Bone marrow (tissue), 2 donors: ENCODE measurements at regions not wholly inside any gene's neighbourhood (a gene's known extent, or its start where the extent isn't known, plus 50 kb on each side); places are given as distances from the start of the nearest gene placed in this dataset.

Source experiments
- DNase-seq, 2 donors: peaks; one replicate each; lab custom pipeline; 2025; lab: John Stamatoyannopoulos, UW

DNA sequence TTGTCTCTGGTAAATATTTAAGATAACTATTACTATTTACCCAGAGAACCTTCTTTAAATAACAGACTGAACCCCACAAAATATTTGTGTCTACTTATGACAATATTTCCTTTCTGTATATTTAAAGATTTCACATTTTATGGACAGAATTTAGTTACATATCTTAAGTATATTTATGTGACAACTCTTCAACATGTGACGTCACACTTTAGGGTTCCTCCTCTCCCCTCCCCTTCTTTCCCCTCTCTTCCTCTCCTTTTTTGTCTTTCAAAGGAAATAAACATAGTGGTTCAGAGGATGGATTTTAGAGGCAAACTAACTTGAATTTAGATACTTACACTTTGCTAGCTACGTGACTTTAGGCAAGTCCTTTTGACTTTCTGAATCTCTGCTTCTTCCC, 655.6 kb upstream of the NUDT12 start:
- DNase-seq, result no peak

DNA sequence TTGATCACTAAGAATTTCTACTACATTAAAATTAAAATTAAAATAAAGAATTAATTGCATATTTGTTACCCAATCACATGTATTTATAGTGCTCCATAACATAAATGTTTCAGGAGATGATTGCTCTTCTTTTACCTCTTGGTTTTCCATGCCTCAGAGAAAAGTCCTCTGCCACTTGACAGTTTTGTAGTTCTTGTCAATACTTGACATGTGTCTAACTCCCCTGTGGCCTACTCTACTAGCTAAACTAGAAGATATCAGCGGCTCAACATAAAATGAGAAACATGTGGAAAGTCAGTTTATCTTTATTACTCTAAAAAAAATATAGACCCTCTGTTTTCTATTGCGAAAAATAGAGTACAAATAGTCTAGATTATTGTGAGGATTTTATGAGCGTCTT, 650.6 kb upstream of the NUDT12 start:
- DNase-seq, result no peak

DNA sequence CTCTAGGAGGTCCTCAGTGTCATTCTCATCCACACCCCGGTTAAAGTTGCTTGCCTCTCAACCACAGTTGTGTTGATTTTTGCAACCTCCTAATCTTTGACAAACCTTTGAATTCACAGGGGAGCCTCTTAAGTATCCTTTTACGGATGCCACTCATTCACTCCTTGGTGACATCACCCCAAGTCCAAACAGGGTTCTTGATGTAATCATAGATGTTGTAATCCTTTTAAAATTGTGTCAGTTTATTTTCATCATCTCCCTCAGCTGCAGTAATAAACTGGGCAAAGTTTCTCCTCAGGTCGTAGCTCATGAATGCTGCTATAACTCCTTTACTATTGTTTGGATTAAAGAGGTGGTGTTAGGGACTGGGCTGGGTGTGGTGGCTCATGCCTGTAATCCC, 637.2 kb upstream of the NUDT12 start:
- DNase-seq, result no peak

DNA sequence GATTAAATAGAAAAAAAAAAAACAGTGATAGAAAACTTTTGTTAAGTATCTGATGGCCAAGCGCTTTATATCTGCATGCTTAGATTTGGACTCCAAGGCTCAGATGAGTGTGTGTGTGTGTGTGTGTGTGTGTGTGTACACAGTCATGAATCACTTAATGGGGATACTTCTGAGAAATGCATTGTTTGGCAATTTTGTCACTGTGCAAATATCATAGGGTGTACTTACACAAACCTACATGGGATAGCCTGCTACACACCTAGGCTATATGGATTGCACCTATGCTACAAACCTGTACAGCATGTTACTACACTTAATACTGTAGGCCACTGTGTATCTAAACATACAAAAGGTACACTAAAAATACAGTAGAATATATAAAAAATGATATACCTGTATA, 635.6 kb upstream of the NUDT12 start:
- DNase-seq, result no peak

DNA sequence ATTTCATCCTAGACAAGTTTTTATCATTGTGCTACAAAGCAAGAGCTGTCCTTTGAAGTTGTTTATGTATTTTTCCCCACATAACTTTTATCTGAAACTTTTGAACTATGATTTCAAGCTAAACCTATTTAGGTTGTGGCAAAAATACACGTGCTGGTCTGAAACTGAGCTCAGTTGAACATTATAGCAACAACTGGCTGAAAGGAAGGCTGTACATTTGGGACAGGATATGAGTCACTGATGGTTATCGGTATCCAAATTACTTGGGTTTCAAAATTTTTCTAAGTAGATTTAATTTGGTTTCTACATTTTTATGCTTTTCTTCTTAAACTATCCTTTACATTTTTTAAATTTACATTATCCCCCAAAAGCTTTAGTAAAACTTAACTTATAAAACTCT, 627.3 kb upstream of the NUDT12 start:
- peak in 1 of 2 donors; percentile 32 for DNase-seq

DNA sequence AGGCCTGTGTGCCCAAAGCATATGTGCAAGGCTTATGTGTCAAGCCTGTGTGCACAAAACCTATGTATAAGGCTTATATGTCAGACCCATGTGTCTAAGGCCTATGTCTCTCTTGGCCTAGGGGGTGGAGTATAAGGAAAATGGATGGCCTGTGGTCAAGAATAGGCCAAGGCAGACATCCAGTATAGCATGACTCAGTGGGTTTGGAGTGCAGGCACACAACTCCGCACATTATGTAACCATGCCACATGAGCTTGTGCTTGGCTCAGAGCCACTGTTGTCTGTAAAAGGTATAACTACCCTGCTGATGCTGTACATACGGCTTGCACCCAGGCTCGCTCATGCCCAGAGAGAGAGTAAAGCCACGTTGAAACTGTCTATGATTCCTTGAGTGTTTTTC, 626.4 kb upstream of the NUDT12 start:
- DNase-seq, result no peak

DNA sequence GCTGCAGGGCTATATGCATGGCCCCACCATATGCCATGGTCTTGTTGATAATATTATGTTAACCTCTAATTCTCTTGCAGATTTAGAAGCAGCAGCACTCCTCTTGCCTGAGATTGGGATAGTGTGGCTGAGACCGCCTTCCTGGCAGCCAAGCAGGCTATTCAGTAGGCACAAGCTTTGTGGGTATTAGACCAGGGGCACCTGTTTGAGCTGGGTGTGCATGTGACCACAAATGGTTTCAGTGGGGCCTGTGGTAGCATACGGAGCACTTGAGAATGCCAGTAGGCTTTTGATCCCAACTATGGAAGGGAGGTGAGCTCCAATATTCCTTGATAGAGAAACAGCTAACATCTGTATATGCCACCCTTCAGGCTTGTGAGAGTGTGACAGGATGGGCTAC, 625.1 kb upstream of the NUDT12 start:
- no peak for DNase-seq

DNA sequence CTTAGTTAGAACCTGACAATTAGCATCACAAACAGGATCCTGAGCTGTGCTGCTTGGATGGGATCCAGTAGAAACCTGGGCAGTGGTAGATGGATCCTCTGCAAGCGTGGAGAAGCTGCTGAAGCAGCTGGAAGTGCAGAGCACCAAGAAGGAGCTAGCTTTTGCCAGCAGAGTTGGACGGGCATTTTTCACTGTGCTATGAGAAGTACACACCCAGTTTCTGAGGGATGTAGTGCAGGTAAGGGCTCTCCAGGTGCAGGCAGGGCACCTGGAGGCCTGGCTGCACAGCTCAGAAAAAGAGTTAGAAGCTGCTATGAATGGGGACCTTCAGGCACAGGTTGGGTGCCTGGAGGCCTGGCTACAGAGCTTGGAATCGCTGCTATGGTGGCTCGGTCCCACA, 623.9 kb upstream of the NUDT12 start:
- DNase-seq, result no peak

DNA sequence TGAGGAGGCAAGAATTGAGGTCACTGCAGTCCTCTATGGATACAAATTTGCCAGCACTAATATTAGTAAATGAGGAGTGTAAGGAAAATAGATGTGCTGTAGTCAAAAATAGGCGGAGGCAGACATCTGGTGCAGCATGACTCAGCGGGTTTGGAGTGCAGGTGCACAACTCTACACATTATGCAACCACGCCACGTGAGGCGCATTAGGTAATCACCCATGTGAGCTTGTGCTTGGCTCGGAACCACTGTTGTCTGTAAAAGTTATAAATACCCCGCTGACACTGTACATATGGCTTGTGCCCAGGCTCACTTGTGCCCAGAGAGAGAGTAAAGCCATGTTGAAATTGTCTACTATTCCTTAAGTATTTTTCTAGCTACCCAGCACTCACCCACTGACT, 623.5 kb upstream of the NUDT12 start:
- DNase-seq, result no peak

DNA sequence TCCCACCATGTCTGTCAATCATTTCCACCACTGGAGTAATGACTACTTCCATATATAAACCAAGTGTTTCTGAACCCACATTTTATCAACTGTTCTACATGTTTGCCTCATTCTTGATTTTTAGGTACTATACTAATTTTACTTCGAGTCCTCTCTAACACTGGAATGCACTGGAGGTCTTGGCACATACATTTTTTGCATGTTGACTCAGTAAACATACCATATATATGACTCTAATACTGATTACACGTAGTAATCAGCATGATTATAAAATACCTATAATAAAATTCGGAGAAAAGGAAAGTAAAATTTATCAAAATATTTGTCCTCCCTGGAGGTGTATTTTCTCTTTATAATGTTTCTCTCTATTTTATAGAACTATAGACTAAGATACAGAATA, 621.7 kb upstream of the NUDT12 start:
- no peak for DNase-seq

DNA sequence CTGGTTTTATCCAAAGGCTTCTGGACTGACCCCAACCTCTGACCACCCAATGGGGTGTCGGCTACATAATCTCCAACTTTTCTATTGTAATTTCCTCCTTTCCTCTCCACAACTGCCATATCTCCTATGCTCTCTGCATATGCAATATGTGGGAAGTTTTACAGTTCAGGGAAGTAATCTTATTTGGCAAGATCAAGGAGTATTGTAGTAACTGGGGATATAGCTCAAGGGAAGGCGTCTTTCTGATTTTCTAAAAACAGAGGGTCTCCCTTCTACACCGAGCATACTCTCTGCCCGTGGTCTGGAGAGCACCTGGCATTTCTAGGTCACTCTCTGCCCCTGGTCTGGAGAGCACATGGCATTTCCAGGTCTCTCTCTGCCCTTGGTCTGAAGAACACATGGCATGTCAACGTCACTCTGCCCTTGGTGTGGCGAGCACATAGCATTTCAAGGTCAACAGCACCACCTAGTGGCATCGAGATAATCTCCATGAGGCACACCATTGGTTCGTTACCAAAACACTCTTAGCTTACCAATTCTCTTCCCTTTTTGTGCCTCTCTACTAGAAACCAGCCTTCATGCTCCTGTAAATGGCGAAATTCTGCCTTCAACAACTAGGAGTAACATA, 616.4 kb upstream of the NUDT12 start:
- peak in 1 of 2 donors; percentile 32 for DNase-seq

DNA sequence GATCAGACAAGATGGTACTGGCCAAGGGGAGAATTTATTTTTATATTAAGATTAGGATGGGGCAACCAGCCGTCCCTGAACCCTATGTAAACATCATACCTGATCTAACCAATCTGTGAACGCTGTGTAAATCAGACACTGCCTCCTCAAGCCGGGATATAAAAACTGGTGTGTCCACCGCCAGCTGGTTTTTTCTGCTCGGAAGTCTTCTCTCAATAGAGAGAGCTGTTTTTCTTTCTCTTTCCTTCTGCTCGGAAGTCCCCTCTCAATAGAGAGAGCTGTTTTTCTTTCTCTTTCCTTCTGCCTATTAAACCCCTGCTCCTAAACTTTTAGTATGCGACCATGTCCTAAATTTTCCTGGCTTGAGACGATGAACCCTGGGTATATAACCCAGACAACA, 615.5 kb upstream of the NUDT12 start:
- DNase-seq, result no peak

DNA sequence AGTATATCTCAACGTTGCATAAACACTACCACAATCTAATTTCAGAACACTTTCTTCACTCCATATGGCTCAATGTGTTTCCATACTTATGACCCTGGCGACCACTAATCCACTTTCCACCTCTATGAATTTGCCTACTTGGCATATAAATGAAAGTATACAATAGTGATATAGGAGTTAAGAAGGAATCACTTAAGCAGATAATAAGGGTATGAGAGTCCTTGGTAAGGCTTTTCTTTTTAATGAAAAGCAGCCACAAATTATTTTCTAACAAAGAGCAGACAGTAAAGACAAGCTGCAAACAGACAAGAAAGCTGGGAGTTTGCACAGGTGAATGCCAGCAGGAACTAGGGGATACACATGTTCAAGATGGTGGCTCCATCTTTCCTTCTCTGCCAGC, 615.1 kb upstream of the NUDT12 start:
- DNase-seq, result no peak

DNA sequence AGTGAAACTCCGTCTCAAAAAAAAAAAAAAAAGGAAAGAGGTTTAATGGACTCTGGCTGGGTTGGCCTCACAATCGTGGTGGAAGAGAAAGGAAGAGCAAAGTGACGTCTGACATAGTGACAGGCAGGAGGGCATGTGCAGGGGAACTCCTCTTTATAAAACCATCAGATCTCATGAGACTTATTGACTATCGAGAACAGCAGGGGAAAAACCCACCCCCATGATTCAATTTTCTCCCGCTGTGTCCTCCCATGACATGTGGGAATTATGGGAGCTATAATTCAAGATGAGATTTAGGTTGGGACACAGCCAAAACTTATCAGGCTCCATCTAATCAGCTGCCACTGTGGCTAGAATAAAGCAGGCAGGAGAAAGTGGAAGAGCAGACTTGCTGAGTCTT, 610.4 kb upstream of the NUDT12 start:
- no peak for DNase-seq

DNA sequence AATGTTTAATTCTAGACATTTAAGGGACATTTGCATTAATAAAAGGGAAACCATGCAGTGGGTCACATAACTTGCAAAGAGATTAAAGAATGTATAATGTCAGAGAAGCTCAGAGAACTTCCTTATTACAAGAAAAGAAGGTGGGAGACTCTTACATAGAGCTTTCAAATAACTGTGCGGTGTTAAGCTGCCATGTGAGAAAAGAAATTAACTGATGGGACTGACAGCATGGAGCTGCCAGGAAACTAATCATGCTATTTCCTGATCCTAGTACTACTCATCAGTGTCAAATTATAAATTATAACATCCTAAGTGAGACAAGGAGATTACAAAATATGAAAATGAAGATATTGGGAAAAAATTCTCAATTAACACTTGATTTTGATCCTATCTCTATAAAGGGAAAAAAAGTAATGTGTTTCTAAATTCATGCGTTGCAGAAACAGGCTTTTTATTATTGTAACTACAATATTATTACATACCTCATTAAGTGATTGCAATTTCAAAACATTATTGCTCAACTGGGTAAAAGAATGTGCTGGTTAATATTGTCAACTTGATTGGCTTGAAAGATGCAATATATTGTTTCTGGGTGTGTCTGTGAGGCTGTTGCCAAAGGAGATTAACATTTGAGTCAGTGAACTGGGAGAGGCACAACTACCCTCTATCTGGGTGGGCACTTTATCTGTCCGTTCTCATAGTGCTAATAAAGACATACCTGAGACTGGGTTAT, 609.5 kb upstream of the NUDT12 start:
- no peak for DNase-seq

DNA sequence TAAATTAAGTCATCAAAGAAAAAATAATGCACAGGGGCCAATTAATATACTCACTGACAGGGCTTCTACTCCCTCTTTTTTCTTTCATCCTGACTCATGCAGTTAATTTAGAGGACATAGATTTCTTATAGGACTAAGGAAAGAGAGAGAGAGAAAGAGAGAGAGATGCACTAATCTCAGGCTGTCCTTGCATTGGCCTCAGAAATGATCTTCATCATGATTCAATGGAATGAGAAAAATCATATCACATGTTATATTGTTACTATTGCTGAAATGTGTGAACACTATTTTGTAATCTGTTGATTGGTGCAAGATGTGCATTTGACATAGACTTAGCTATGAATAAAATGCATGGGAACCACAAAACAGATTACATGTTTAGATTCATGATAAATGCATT, 608.3 kb upstream of the NUDT12 start:
- no peak for DNase-seq

DNA sequence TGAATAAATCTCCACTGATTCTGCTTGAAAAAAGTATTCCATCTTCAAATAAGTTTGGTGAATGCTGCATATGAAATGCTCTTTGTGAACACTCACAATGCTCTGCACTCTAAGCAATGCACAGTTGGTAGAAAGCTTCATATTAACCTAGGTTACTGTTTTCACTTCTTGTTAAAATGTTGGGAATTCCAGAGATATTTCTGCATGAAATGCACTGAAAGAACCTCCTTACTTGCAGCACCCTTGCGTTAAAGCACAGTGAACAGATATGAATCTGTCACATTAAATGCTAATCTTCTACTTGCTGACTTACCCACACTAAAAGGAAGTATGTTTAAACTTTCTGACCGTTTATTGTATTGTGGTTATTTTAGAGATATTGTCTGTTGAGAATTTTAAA, 584.1 kb upstream of the NUDT12 start:
- no peak for DNase-seq

DNA sequence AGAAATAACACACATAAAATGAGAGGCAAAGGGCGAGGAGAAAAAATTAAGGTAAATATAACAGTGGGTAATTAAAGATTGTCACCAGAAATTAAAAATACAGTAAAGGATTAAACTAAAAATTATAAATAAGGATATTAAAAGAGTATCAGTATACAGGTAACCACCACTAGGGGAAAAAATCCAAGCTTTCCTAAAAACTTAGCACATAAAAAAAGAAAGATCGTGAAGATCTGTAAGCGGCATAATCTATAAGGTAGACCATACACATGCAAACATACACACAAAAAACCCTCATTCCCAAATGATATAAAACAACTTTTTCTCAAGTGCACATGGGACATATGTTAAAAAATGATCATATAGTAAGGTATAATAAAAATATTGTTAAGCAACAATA, 577.3 kb upstream of the NUDT12 start:
- no peak for DNase-seq

DNA sequence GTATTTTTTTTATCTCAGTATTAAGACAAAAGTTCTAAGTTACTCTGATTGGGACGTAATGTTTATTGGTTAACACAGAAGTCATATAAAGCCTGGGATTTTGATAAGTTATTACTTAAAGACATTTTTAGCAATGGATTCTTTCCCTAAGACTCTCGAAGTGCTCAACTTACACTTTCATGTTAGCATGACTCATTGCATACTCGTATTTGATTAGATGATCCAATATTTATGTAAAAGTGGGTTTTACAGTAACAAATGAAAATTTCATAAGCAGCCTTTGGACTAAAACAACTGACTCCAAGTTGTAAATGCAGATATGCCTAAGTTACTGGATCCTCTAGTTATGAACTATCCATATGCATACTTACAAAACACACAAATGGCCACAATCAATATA, 567.7 kb upstream of the NUDT12 start:
- DNase-seq, result no peak

DNA sequence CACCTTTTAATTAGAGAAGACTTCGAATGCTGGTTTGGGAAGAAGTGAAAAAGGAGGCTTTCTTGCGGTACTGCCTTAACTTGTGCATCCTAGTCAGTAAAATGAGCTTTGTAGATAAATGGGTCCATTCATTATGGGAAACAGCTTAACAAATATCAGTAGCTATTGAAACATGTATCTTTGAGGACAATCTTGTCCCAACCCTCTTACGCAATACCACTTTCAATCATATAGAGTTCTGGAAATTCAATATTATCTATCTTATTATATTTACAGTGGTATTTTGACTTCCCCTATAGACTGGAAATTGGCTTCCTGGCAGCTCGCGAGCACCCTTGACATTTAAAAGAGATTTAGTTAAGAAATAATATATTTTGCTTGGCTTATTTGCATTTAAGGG, 565.8 kb upstream of the NUDT12 start:
- no peak for DNase-seq

DNA sequence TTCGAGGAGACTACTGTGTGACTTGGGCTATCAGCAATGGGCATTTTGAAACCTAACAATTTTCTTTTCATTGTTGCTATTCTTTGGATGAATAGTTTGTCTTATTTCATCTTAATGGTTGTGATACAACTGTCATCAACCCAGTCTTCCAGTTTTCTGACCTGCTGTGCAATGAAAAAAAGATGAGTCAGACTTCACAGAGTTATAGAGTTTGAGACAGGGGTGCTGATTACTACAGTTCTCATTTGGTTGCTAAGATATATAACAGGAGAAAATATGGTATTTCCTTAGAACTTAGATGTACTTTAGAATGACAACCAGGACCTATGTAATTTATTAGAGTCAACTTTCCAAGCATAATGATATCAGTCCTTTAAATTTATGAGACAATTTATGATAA, 564.4 kb upstream of the NUDT12 start:
- no peak for DNase-seq

DNA sequence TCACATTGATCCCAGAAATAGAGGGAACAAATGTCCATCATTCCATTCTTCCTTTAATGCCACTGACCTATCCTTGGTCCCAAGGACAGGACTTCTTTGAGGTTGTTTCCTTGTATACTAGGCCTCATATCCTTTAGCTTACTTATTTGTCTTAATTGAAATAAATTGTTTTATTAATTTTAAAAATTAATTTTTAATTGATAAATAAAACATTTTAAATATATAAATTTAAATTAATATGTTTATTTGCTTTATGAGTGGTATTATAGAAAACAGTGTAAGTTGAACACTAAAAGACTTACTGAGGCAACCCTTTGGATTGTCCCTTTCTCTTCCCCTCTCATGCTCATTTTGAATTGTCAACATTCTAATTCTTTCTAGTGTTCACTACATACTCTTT, 556.9 kb upstream of the NUDT12 start:
- DNase-seq, result no peak

DNA sequence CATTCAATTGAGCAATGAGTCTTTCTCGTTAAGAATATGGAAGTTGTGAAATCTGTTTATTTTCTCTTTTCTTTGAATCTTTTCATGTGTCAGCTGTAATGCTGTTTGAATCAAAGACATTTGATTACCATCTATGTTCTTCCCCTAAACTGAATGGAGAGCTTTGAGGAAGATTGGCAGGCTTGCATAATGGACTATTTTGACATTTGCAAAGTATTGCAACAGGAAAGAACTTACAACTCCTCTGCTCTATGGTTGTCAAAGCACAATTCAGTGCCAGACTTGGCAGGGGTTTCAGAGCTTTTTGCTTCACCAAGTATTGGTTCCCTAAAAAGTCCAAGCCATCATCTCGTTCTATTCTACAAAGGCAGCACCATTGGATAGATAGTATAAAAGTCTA, 549.0 kb upstream of the NUDT12 start:
- no peak for DNase-seq

DNA sequence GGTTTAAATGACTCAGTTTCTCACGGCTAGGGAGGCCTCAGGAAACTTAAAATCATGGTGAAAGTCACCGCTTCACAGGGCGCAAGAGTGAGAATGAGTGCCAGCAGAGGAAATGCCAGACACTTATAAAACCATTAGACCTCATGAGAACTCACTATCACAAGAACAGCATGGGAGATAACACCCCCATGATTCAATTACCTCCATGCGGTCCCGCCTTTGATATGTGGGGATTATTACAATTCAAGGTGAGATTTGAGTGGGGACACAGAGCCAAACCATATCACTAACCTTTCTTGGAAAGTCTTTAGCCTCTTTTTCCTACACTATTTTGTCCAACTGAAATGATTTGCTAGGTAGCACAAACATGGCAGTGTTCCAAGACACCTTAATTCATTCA, 533.9 kb upstream of the NUDT12 start:
- no peak for DNase-seq
